ENCODE measurements at regions not wholly inside any gene's neighbourhood (a gene's known extent, or its start where the extent isn't known, plus 50 kb on each side); places are given as distances from the start of the nearest gene placed in this dataset.

- DNase-seq = peak; percentile 78
These were observed 105.9 kb upstream of the HNRNPU start for GRCh38 chr1:244970236-244970743.

GRCh38 chr1:244969355-244970235, 105.3 kb upstream of the HNRNPU start:
- DNase-seq = peak; percentile 56

GRCh38 chr1:244968881-244969280, 104.5 kb upstream of the HNRNPU start:
- DNase-seq = no peak

GRCh38 chr1:244968471-244968871, 104.1 kb upstream of the HNRNPU start:
- DNase-seq = no peak

GRCh38 chr1:244967159-244967558, 102.8 kb upstream of the HNRNPU start:
- no peak for DNase-seq

- no peak for DNase-seq
These were observed 101.1 kb upstream of the HNRNPU start for GRCh38 chr1:244965185-244966030.

GRCh38 chr1:244964112-244964971, 100.0 kb upstream of the HNRNPU start:
- DNase-seq = peak; percentile 48

GRCh38 chr1:244963231-244963826, 99.0 kb upstream of the HNRNPU start:
- peak; percentile 35 for DNase-seq

GRCh38 chr1:244962130-244962529, 97.8 kb upstream of the HNRNPU start:
- DNase-seq = no peak

- no peak for DNase-seq
These were observed 96.6 kb upstream of the HNRNPU start for GRCh38 chr1:244960904-244961303.

GRCh38 chr1:244958593-244958992, 94.2 kb upstream of the HNRNPU start:
- DNase-seq = no peak

- DNase-seq = no peak
These were observed 93.2 kb upstream of the HNRNPU start for GRCh38 chr1:244957525-244957924.

- DNase-seq = no peak
These were observed 92.8 kb upstream of the HNRNPU start for GRCh38 chr1:244957122-244957521.

GRCh38 chr1:244955661-244956060, 91.3 kb upstream of the HNRNPU start:
- no peak for DNase-seq

- no peak for DNase-seq
These were observed 90.0 kb upstream of the HNRNPU start for GRCh38 chr1:244954359-244954758.

- DNase-seq = no peak
These were observed 89.6 kb upstream of the HNRNPU start for GRCh38 chr1:244953901-244954300.

- no peak for DNase-seq
These were observed 88.6 kb upstream of the HNRNPU start for GRCh38 chr1:244952940-244953339.

GRCh38 chr1:244952280-244952933, 88.1 kb upstream of the HNRNPU start:
- DNase-seq = no peak

GRCh38 chr1:244948416-244948815, 84.1 kb upstream of the HNRNPU start:
- DNase-seq = no peak

- no peak for DNase-seq
These were observed 80.8 kb upstream of the HNRNPU start for GRCh38 chr1:244945109-244945671.

- no peak for DNase-seq
These were observed 76.8 kb upstream of the HNRNPU start for GRCh38 chr1:244941121-244941520.
